GM19397 (cell line): ENCODE measurements at regions not wholly inside any gene's neighbourhood (a gene's known extent, or its start where the extent isn't known, plus 50 kb on each side); places are given as distances from the start of the nearest gene placed in this dataset.
"Not testable (repeated sequence)": the region's sequence is repeated elsewhere in the genome, so short reads cannot be mapped to it uniquely, and the experiment has no call there.

Experiments
- ATAC-seq: cut with Tn5 transposase; IDR thresholded peaks from one replicate; pipeline ENCODE4 v1.9.1; 2021; ENCODE audit warnings: mild to moderate bottlenecking, moderate library complexity; ENCODE audit not compliant: unreplicated experiment

DNA sequence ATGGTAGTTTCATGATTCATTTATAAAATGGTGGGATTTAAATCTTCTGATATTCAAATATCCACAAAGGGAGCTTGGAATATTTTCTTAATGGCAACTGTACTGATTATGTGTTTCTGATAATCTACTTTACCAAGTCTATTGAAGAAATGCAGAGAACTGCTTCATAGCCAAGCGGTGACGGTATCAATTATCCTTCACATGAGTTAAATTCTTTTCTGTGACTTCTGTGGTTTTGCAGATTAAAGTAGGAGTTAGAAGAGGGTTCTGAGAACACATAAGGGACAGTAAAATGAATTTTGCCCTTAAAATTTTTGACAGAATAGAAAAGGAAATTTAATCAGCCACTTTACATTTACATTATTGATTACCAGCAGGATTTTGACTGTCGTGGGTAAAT lies 563.2 kb downstream of the GBE1 start:
- no peak for ATAC-seq

DNA sequence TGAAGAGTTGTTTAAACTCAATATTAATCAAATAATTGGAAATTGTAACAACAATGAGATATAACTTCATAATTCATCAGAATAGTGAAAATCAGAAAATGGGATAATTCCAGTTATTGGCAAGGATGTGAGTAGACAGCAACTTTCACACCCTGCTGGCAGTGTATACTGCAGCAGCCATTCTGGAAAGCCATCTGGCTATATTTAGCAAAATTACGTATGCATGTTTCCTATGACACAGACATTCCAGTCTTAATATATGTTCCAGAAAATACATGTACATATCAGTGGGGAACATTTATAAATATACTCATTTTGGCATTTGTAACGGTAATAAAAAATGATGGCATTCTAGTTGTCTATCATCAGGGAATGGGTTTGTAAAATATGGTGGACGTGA lies 564.1 kb downstream of the GBE1 start:
- ATAC-seq: no peak

GRCh38 chr3:81195478-81195877 lies 566.0 kb downstream of the GBE1 start:
- no peak for ATAC-seq

DNA sequence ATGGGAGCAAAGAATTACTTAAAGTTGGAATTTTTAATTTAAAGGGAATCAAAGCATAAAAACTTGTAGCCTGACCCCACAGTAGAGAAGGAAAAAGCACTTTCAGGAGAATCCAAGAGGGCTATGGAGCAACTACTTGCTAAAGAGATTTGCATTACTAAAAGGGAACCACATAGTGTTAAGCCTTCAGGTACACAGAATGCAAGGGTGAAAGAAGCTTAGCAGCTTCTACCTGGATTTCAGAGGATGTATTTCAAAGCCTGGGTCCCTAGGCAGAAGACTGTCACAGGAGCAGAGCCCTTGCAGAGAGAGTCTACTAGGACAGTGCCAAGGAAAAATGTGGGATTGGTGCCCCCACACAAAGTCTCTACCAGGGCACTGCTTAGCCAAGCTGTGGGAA lies 575.0 kb downstream of the GBE1 start:
- ATAC-seq: no peak

DNA sequence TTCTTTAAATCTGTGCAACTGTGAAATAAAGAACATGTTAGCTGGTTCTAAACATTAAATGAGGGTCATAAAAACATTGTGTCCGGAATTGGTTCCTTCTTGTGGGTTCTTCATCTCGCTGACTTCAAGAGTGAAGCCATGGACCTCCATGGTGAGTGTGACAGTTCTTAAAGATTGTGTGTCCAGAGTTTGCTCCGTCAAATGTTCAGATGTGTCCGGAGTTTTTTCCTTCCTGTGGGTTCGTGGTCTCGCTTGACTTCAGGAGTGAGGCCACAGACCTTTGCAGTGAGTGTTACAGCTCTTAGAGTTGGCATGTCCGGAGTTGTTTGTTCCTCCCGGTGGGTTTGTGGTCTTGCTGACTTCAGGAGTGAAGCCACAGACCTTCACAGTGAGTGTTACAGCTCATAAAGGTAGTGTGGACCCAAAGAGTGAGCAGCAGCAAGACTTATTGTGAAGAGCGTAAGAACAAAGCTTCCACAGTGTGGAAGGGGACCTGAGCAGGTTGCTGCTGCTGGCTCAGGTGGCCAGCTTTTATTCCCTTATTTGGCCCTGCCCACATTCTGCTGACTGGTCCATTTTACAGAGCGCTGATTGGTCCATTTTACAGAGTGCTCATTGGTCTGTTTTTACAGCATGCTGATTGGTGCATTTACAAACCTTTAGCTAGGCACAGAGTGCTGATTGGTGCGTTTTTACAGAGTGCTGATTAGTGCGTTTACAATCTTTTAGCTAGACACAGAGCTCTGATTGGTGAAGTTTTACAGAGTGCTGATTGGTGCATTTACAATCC lies 579.2 kb downstream of the GBE1 start:
- not testable (repeated sequence) for ATAC-seq

GRCh38 chr3:81173514-81173913 lies 587.9 kb downstream of the GBE1 start:
- ATAC-seq: no peak

- ATAC-seq: no peak
Observed at GRCh38 chr3:81170298-81170697, 591.1 kb downstream of the GBE1 start.

GRCh38 chr3:81164806-81165205 lies 596.6 kb downstream of the GBE1 start:
- ATAC-seq: no peak

GRCh38 chr3:81161851-81162250 lies 599.6 kb downstream of the GBE1 start:
- ATAC-seq: no peak

- ATAC-seq: no peak
Observed at GRCh38 chr3:81161100-81161499, 600.3 kb downstream of the GBE1 start.

DNA sequence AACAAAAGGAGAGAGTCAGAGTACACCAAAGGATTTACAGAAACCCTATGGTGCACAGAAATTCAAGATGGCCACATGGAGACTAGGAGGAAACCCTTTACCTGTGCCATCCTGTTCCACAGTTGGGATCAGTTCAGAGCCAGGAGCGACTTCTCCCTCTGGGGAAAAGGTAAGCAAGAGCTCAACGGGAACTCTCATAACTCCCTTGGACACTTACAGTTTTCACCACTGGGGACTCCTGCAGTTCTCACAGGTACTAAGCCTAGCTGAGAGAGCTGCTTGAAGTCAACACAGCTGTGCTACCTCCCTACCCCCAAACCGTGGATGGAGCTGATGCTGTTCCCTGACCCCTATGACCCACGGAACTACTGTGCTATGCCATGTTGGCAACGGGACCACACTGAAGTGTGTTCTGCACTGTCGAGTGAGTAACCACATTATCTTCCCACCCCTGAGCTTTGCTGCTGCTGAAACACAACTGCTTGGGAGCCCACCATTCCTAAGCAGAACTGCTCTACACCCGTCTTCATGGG lies 606.8 kb downstream of the GBE1 start:
- no peak for ATAC-seq

DNA sequence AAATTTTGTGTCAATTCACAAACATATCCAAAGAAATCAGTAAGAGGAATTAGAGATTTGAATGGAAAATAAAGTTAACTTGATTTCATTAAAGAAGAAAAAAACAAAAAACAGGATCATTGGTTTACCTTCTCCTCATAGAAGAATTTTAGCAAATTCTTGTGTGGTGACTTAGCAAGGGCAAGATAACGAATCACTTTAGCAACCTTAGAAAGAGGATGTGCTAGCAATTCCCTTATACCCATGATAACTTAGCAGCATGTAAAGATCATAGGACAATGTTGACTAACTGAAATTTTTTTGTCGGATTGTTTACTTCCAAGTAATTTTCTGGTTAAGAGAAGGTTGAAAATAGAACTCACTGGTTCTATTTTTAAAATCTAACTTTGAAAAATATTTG lies 609.3 kb downstream of the GBE1 start:
- no peak for ATAC-seq

- ATAC-seq: no peak
Observed at GRCh38 chr3:81132995-81133394, 628.5 kb downstream of the GBE1 start.

DNA sequence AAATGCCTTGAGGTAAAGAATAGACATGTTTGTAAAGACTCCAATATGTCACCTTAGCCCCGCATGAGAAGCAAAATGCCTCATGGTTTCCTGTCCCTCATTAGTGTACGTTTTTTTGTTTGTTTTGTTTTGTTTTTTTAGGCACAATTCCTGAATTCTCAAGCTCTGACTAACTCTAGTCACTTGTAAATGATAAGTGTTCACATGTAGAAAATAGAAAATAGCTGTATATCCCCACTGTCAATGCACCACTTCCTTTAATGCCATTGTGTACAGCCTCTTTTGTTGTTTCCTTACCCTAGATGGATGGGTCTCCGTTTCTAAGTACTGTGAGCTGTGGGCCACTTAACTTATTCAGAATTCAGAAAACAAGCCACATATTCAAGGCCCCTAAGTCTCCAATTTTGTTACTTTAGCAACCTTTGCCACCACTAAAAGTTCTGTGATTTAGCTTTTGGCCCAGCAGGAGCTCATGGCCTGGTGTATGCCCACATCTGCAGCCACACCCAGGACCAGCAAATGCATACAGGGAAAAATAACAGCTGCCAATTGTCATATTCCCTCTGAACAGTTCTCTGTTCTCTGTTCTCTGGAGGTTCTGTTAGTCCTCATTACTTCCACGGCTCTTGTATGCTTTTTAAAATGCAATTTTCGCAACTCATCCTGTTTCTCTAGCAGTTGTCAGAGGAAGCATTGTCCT lies 655.5 kb downstream of the GBE1 start:
- ATAC-seq: no peak

DNA sequence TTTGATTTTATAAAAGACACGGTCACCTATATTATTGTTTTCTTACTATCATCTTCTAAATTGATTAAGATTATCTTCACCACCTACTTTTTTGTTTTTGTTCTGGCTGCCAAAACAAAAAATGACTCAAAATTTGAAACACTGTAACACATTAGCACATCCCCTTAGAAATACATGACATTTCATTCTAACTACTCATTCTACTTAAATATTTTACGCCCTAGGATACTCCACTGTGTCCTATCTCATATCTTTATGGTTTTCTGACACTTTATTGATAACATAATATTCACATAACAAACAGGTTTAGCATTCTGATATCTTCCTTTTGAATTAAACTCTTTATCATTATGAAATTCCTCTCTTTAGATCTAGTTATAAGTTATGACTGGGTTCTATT lies 656.2 kb downstream of the GBE1 start:
- ATAC-seq: no peak

- ATAC-seq: no peak
Observed at GRCh38 chr3:81097889-81098288, 663.6 kb downstream of the GBE1 start.

DNA sequence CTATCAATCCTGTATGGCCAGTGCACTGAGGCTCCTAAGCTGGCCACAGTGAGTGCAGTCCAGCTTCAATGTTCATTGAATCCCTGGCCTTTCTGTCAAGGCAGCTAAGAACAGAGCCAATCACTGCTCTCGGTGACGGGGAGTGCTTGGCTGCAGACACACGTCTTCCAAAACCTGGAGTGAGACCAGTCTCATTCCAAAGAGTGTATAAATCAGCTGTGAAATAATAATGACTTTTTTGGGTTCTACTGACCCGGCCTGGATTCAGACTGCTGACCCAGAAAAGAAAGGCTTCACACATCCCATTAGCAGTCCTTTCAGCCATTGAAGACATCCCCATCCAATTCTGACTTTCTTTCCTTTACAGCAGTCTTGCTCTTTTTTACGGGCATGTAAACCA lies 665.5 kb downstream of the GBE1 start:
- ATAC-seq: no peak

- ATAC-seq: no peak
Observed at GRCh38 chr3:81094986-81095385, 666.5 kb downstream of the GBE1 start.

GRCh38 chr3:81087607-81088006 lies 673.8 kb downstream of the GBE1 start:
- no peak for ATAC-seq

- no peak for ATAC-seq
Observed at GRCh38 chr3:81086348-81086747, 675.1 kb downstream of the GBE1 start.

- ATAC-seq: no peak
Observed at GRCh38 chr3:81080608-81081007, 680.8 kb downstream of the GBE1 start.

DNA sequence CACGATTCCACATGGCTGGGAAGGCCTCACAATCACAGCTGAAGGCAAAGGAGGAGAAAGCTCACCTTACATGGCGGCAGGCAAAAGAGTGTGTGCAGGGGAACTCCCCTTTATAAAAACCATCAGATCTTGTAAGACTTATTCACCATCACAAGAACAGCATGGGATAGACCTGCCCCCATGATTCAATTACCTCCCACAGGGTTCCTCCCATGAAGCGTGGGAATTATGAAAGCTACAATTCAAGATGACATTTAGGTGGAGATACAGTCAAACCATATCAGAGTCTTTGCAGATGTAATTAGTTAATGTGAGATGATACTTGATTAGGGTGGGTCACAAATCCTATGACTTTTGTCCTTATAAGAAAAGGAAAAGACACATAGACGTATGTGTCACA lies 688.9 kb downstream of the GBE1 start:
- ATAC-seq: no peak
